ENCODE measurements at regions not wholly inside any gene's neighbourhood (a gene's known extent, or its start where the extent isn't known, plus 50 kb on each side); places are given as distances from the start of the nearest gene placed in this dataset.

DNA sequence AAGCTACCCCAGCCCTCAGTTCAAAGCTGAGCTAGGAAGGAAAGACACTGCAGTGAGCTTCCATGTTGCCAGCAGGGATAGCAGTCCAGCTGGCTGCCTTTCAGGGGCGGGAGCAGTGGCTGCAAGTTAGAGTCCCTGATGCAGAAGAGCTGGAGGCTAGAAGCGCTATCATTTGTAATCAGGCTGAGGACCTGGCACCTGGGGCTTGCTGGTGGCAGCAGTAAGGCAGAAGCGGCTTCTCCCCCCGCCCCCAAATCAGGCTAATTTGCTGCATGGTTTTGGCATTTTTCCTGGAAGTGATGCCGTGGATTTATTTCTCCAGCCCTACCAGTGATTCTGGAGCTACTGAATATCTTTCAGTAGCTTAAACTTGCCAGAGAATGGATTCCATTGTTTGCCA lies 203.3 kb downstream of the CLCN4 start:
- TF ChIP-seq, protein P1, sequence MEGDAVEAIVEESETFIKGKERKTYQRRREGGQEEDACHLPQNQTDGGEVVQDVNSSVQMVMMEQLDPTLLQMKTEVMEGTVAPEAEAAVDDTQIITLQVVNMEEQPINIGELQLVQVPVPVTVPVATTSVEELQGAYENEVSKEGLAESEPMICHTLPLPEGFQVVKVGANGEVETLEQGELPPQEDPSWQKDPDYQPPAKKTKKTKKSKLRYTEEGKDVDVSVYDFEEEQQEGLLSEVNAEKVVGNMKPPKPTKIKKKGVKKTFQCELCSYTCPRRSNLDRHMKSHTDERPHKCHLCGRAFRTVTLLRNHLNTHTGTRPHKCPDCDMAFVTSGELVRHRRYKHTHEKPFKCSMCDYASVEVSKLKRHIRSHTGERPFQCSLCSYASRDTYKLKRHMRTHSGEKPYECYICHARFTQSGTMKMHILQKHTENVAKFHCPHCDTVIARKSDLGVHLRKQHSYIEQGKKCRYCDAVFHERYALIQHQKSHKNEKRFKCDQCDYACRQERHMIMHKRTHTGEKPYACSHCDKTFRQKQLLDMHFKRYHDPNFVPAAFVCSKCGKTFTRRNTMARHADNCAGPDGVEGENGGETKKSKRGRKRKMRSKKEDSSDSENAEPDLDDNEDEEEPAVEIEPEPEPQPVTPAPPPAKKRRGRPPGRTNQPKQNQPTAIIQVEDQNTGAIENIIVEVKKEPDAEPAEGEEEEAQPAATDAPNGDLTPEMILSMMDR (conservative IDR thresholded peaks at IDR 0.05 in 1 of 2, IDR thresholded peaks at IDR 0.05 in 1 of 2; ENCODE audit: low read depth in 1 of 2, low read length in 2 of 2) = no peak
- TF ChIP-seq EZH2 (IDR thresholded peaks at IDR 0.05; ENCODE audit: low read length, missing control alignments) = no peak
